Neural progenitor cell (in vitro differentiated cells): ENCODE measurements at regions not wholly inside any gene's neighbourhood (a gene's known extent, or its start where the extent isn't known, plus 50 kb on each side); places are given as distances from the start of the nearest gene placed in this dataset.

Source experiments
- DNase-seq: peaks from one replicate; pipeline ENCODE4 v3.0.0-alpha.2; 2016; ENCODE audit warnings: low spot score
- H2AFZ ChIP-seq: fragments of 200-600 bp; sonication (generic); replicated peaks from 2 replicates; pipeline ENCODE4 v1.6.1; 2016; ENCODE audit warnings: antibody characterized with exemption
- H3F3A ChIP-seq: fragments of 200-600 bp; sonication (generic); 2 replicates; pipeline ENCODE4 v1.6.1; 2016; ENCODE audit warnings: antibody characterized with exemption, low read depth
- H3K27ac ChIP-seq: fragments of 200-600 bp; sonication (generic); 2 replicates; pipeline ENCODE4 v1.5.1; 2016; ENCODE audit warnings: mild to moderate bottlenecking
- H3K27me3 ChIP-seq: fragments of 200-600 bp; sonication (generic); 2 replicates; pipeline ENCODE4 v1.6.1; 2016; ENCODE audit warnings: mild to moderate bottlenecking, moderate library complexity
- H3K36me3 ChIP-seq: fragments of 200-600 bp; sonication (generic); 2 replicates; pipeline ENCODE4 v1.5.1; 2016
- H3K4me1 ChIP-seq: fragments of 200-600 bp; sonication (generic); 2 replicates; pipeline ENCODE4 v1.6.1; 2016; ENCODE audit warnings: mixed run types
- H3K4me2 ChIP-seq: fragments of 200-600 bp; sonication (generic); 2 replicates; pipeline ENCODE4 v1.6.1; 2016
- H3K4me3 ChIP-seq: fragments of 200-600 bp; sonication (generic); 2 replicates; pipeline ENCODE4 v1.5.1; 2016
- H3K79me2 ChIP-seq: fragments of 200-600 bp; sonication (generic); 2 replicates; pipeline ENCODE4 v1.6.1; 2016; ENCODE audit warnings: low read depth
- H3K9ac ChIP-seq: fragments of 200-600 bp; sonication (generic); 2 replicates; pipeline ENCODE4 v1.6.1; 2016
- H3K9me3 ChIP-seq: fragments of 200-600 bp; sonication (generic); 2 replicates; pipeline ENCODE4 v1.5.1; 2016; ENCODE audit warnings: low read depth
- H4K20me1 ChIP-seq: fragments of 200-600 bp; sonication (generic); 2 replicates; pipeline ENCODE4 v1.6.1; 2016; ENCODE audit warnings: low read depth
- H3K27ac Mint-ChIP-seq: 3 replicates; pipeline ENCODE4 v1.8.0; 2021; ENCODE audit warnings: mixed read lengths
- H3K27me3 Mint-ChIP-seq: 2 replicates; pipeline ENCODE4 v1.8.0; 2022; ENCODE audit warnings: low read depth, mild to moderate bottlenecking, inconsistent platforms, moderate library complexity, mixed read lengths; ENCODE audit not compliant: insufficient read depth
- H3K36me3 Mint-ChIP-seq: 3 replicates; pipeline ENCODE4 v1.8.0; 2021; ENCODE audit warnings: mixed read lengths
- H3K4me1 Mint-ChIP-seq: 3 replicates; pipeline ENCODE4 v1.8.0; 2021; ENCODE audit warnings: mixed read lengths
- H3K4me3 Mint-ChIP-seq: 3 replicates; pipeline ENCODE4 v1.8.0; 2021; ENCODE audit warnings: mild to moderate bottlenecking, moderate library complexity, mixed read lengths
- H3K9me3 Mint-ChIP-seq: 3 replicates; pipeline ENCODE4 v1.8.0; 2020; ENCODE audit warnings: mixed read lengths
- EZH2 ChIP-seq: fragments of 200-600 bp; sonication (generic); IDR thresholded peaks from 2 replicates; pipeline ENCODE4 v1.6.1; 2017; ENCODE audit warnings: antibody characterized with exemption, mild to moderate bottlenecking, moderate library complexity
- EZH2phosphoT487 ChIP-seq: fragments of 200-600 bp; sonication (generic); IDR thresholded peaks from 2 replicates; pipeline ENCODE4 v1.6.1; 2017; ENCODE audit warnings: antibody characterized with exemption
- TF ChIP-seq, protein P1 (sequence below): fragments of 200-600 bp; sonication (generic); IDR thresholded peaks from 2 replicates; pipeline ENCODE4 v1.5.1; 2017; ENCODE audit warnings: antibody characterized with exemption, mild to moderate bottlenecking

DNA sequence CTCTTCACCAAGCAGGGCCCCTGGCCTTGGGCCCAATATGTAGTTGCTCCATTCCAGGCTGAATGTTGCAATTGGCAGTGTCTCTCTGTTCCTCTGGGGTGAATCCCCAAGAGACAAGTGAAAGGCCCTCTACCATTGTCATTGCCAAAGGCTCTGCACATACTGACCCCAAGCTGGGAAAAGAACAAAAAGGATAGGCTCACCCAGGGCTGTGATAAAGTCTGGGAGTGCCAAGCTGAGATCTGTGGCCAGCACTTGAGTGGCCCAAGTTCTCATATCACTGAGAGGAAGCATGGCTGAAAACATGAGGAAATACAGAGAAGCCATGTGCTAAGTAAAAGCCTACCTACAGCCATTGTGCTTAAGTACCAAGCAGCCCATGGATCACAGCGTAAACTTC, 612.2 kb upstream of the EPHA6 start:
- H3K4me3 ChIP-seq, result no peak overlapping the region
- H2AFZ ChIP-seq, result no peak overlapping the region
- H3K27me3 ChIP-seq, result no peaks in the 10 kb centered on the region
- TF ChIP-seq EZH2 (no peak), EZH2phosphoT487 (no peak)
- TF ChIP-seq, protein P1, sequence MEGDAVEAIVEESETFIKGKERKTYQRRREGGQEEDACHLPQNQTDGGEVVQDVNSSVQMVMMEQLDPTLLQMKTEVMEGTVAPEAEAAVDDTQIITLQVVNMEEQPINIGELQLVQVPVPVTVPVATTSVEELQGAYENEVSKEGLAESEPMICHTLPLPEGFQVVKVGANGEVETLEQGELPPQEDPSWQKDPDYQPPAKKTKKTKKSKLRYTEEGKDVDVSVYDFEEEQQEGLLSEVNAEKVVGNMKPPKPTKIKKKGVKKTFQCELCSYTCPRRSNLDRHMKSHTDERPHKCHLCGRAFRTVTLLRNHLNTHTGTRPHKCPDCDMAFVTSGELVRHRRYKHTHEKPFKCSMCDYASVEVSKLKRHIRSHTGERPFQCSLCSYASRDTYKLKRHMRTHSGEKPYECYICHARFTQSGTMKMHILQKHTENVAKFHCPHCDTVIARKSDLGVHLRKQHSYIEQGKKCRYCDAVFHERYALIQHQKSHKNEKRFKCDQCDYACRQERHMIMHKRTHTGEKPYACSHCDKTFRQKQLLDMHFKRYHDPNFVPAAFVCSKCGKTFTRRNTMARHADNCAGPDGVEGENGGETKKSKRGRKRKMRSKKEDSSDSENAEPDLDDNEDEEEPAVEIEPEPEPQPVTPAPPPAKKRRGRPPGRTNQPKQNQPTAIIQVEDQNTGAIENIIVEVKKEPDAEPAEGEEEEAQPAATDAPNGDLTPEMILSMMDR, result no peak
- no peaks in the 10 kb centered on the region for H3K79me2 ChIP-seq
- H3K4me2 ChIP-seq, result no peak overlapping the region
- H3K27ac ChIP-seq, result no peak overlapping the region
- H3K4me1 ChIP-seq, result no peaks in the 10 kb centered on the region
- no peaks in the 10 kb centered on the region for H3K27me3 Mint-ChIP-seq
- no peaks in the 10 kb centered on the region for H3K9me3 Mint-ChIP-seq
- H3K4me3 Mint-ChIP-seq, result no peak overlapping the region
- no peak overlapping the region for H3K9ac ChIP-seq
- H3K4me1 Mint-ChIP-seq, result no peaks in the 10 kb centered on the region
- H3F3A ChIP-seq, result no peaks in the 10 kb centered on the region
- DNase-seq, result no peak
- H3K36me3 Mint-ChIP-seq, result no peaks in the 10 kb centered on the region
- H3K36me3 ChIP-seq, result no peaks in the 10 kb centered on the region
- no peaks in the 10 kb centered on the region for H4K20me1 ChIP-seq
- no peak overlapping the region for H3K27ac Mint-ChIP-seq
- H3K9me3 ChIP-seq, result no peaks in the 10 kb centered on the region

DNA sequence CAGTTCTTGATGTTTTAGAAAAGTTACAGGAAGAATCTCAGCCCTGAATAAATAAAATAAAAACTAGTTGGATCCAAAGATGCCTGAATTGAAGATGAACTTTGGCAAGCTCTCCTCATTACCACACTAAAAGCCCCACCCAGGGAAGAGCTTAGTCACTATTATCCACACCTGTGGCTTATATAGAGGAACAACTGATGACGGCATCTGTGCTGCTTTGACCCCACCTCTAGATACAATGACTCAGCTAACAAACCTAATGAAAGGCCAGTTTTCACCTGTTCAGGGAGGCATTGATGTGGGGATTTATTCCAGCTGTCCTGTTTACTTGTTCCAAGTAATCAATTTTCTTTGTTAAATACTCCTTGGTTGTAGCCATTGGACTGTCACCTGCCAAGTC, 604.7 kb upstream of the EPHA6 start:
- no peaks in the 10 kb centered on the region for H3K36me3 Mint-ChIP-seq
- H3K4me3 Mint-ChIP-seq, result no peak overlapping the region
- Histone ChIP-seq H3K4me2 (no peak overlapping the region), H3K27ac (no peak overlapping the region), H3K9me3 (no peaks in the 10 kb centered on the region), H3K27me3 (no peaks in the 10 kb centered on the region), H4K20me1 (no peaks in the 10 kb centered on the region), H3K4me3 (no peak overlapping the region), H3K9ac (no peak overlapping the region), H3F3A (no peaks in the 10 kb centered on the region), H3K4me1 (no peaks in the 10 kb centered on the region), H3K79me2 (no peaks in the 10 kb centered on the region), H2AFZ (no peak overlapping the region), H3K36me3 (no peaks in the 10 kb centered on the region)
- no peak for DNase-seq
- H3K4me1 Mint-ChIP-seq, result no peaks in the 10 kb centered on the region
- H3K9me3 Mint-ChIP-seq, result no peaks in the 10 kb centered on the region
- H3K27me3 Mint-ChIP-seq, result peaks cover 2% of the 10 kb centered on the region
- no peak overlapping the region for H3K27ac Mint-ChIP-seq
- TF ChIP-seq EZH2phosphoT487 (no peak), EZH2 (no peak)
- TF ChIP-seq, protein P1, result no peak

DNA sequence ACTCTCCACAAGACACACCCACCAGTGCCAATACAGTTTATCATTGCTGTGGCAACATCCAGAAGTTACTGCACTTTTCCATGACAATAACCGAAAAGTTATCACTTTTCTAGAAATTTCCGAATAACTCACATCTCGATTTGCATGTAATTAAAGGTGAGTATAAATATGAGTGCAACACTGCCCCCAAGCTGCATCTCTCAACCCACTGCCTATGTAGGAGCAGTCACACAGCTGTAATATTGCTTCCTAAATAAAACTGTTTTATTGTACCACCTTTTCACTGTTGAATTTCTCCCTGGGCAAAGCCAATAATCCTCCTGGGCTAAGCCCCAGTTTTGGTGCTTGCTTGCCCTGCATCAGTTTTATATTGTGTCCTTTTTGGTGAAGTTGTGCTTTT, 601.0 kb upstream of the EPHA6 start:
- no peaks in the 10 kb centered on the region for H4K20me1 ChIP-seq
- Mint-ChIP-seq H3K36me3 (no peaks in the 10 kb centered on the region), H3K9me3 (no peaks in the 10 kb centered on the region)

More for the DNA sequence above, 601.0 kb upstream of the EPHA6 start:
- Histone ChIP-seq H2AFZ (no peak overlapping the region), H3K4me2 (no peak overlapping the region), H3K9me3 (no peaks in the 10 kb centered on the region), H3F3A (no peaks in the 10 kb centered on the region), H3K4me3 (no peak overlapping the region), H3K79me2 (no peaks in the 10 kb centered on the region), H3K9ac (no peak overlapping the region), H3K27me3 (no peaks in the 10 kb centered on the region), H3K27ac (no peak overlapping the region), H3K4me1 (peaks cover 5% of the 10 kb centered on the region), H3K36me3 (no peaks in the 10 kb centered on the region)
- Mint-ChIP-seq H3K4me3 (no peak overlapping the region), H3K27me3 (peaks cover 2% of the 10 kb centered on the region), H3K27ac (no peak overlapping the region), H3K4me1 (no peaks in the 10 kb centered on the region)
- DNase-seq, result no peak
- TF ChIP-seq, protein P1, result no peak
- no peak for TF ChIP-seq EZH2
- no peak for TF ChIP-seq EZH2phosphoT487
